SU-DHL-6 (cell line): ENCODE measurements at regions not wholly inside any gene's neighbourhood (a gene's known extent, or its start where the extent isn't known, plus 50 kb on each side); places are given as distances from the start of the nearest gene placed in this dataset.
"Not testable (repeated sequence)": the region's sequence is repeated elsewhere in the genome, so short reads cannot be mapped to it uniquely, and the experiment has no call there.

ENCODE experiments used
- CTCF ChIP-seq: fragments of 200-600 bp; sonication (generic); IDR thresholded peaks from one replicate; pipeline ENCODE4 v1.5.1; 2017; ENCODE audit warnings: antibody characterized with exemption, mild to moderate bottlenecking, low read length, moderate library complexity; ENCODE audit not compliant: insufficient read depth, poor library complexity, severe bottlenecking
- EZH2phosphoT487 ChIP-seq: fragments of 200-600 bp; sonication (generic), shearing (Covaris generic); conservative IDR thresholded peaks from 2 replicates; pipeline ENCODE4 v1.6.1; 2018; ENCODE audit warnings: mild to moderate bottlenecking, antibody characterized with exemption, low read length, moderate library complexity, mixed read lengths

GRCh38 chr2:111377386-111377959 lies 256.8 kb downstream of the BCL2L11 start:
- not testable (repeated sequence) for TF ChIP-seq CTCF, EZH2phosphoT487
